PC-3 (cell line): ENCODE measurements at regions not wholly inside any gene's neighbourhood (a gene's known extent, or its start where the extent isn't known, plus 50 kb on each side); places are given as distances from the start of the nearest gene placed in this dataset.

Source experiments
- CTCF ChIP-seq: fragments of 300-600 bp; sonication (generic); conservative IDR thresholded peaks from 2 replicates; pipeline ENCODE4 v1.5.1; 2017; ENCODE audit warnings: antibody characterized with exemption, low read depth, mild to moderate bottlenecking, low read length
- EZH2 ChIP-seq: fragments of 300-600 bp; sonication (generic); IDR thresholded peaks from one replicate; pipeline ENCODE4 v1.6.1; 2017; ENCODE audit warnings: antibody characterized with exemption, mild to moderate bottlenecking, low read length; ENCODE audit not compliant: unreplicated experiment

DNA sequence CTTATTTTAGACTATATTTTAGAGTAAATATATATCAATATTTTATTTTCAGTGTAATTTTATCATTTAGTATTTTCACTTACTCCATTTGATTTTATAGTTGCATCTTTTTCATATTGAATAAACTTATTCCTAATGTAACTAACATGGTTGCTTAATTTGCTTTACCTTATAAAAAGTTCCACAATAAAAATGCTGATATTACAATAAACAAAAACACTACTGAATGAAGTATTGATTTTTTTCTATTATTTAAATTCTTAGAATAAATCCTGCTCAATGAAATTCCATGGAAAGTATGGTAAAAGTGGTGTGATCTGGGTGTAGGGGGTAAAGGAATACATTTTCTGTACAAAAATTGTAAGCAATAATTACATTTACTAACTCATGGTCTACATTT lies 2074.9 kb upstream of the C9orf72 start:
- TF ChIP-seq CTCF, result no peak
- no peak for TF ChIP-seq EZH2
